HepG2 (cell line): ENCODE measurements at regions not wholly inside any gene's neighbourhood (a gene's known extent, or its start where the extent isn't known, plus 50 kb on each side); places are given as distances from the start of the nearest gene placed in this dataset.
"Not testable (repeated sequence)": the region's sequence is repeated elsewhere in the genome, so short reads cannot be mapped to it uniquely, and the experiment has no call there.

ENCODE experiments used
- AKAP8 ChIP-seq: sonication (generic); formaldehyde crosslinking; IDR thresholded peaks from 2 replicates; pipeline ENCODE4 v1.5.1; 2020; ENCODE audit warnings: mild to moderate bottlenecking, missing genetic modification reagents
- CHD2 ChIP-seq: IDR thresholded peaks from 2 replicates; pipeline ENCODE4 v1.6.1; 2011; ENCODE audit warnings: low read depth, low read length, improper control_type of control experiment
- MED13 ChIP-seq: sonication (generic); formaldehyde crosslinking; IDR thresholded peaks from 2 replicates; pipeline ENCODE4 v1.5.0; 2020; ENCODE audit warnings: missing genetic modification reagents
- POLR2AphosphoS2 ChIP-seq: IDR thresholded peaks from 2 replicates; pipeline ENCODE4 v1.6.1; 2011; ENCODE audit warnings: low read depth, low read length, improper control_type of control experiment
- ZNF704 ChIP-seq: sonication (generic); formaldehyde crosslinking; IDR thresholded peaks from 2 replicates; pipeline ENCODE4 v1.8.1; 2023; ENCODE audit warnings: mild to moderate bottlenecking, inconsistent platforms, moderate library complexity, missing genetic modification reagents, borderline replicate concordance
- TF ChIP-seq, protein P1 (sequence below): sonication (generic); formaldehyde crosslinking; IDR thresholded peaks from 2 replicates; pipeline ENCODE4 v1.8.0; 2022; ENCODE audit warnings: low read depth, missing genetic modification reagents

DNA sequence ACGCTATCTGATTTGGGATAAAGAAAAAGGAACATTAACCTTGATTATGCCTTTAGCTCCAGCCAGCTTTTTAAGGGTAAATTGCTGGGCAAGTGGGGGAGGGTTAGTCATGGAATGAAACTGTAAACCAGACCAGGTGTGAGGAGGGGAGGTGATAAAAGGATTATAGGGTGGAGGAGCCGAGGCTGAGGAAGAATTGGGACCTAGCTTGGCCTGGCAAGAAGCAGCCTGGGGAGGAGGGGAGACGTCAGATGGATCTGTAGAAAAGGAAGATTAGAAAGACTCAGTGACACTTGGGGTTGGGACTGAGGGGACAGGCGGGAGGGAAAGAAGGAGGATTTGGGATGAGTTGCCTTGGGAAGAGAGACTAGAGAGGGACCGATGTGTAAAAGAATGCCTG is 590.8 kb upstream of the MDGA2 start:
- TF ChIP-seq POLR2AphosphoS2; ZNF704; AKAP8 (CRISPR knock-in tag); CHD2; MED13: not testable (repeated sequence)
- TF ChIP-seq, protein P1, sequence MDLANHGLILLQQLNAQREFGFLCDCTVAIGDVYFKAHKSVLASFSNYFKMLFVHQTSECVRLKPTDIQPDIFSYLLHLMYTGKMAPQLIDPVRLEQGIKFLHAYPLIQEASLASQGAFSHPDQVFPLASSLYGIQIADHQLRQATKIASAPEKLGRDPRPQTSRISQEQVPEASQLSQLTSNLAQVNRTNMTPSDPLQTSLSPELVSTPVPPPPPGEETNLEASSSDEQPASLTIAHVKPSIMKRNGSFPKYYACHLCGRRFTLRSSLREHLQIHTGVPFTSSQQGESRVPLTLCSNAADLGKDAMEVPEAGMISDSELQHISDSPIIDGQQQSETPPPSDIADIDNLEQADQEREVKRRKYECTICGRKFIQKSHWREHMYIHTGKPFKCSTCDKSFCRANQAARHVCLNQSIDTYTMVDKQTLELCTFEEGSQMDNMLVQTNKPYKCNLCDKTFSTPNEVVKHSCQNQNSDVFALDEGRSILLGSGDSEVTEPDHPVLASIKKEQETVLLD (CRISPR knock-in tag) = not testable (repeated sequence)
